GM12874 (cell line): ENCODE measurements at regions not wholly inside any gene's neighbourhood (a gene's known extent, or its start where the extent isn't known, plus 50 kb on each side); places are given as distances from the start of the nearest gene placed in this dataset.

Source experiments
- CTCF ChIP-seq: IDR thresholded peaks from 2 replicates; pipeline ENCODE4 v1.5.1; 2011; ENCODE audit warnings: low read depth, mild to moderate bottlenecking, control low read depth, low read length, moderate library complexity; ENCODE audit not compliant: insufficient read depth

GRCh38 chr5:143976055-143976454 is 164.1 kb downstream of the HMHB1 start:
- no peak for TF ChIP-seq CTCF

DNA sequence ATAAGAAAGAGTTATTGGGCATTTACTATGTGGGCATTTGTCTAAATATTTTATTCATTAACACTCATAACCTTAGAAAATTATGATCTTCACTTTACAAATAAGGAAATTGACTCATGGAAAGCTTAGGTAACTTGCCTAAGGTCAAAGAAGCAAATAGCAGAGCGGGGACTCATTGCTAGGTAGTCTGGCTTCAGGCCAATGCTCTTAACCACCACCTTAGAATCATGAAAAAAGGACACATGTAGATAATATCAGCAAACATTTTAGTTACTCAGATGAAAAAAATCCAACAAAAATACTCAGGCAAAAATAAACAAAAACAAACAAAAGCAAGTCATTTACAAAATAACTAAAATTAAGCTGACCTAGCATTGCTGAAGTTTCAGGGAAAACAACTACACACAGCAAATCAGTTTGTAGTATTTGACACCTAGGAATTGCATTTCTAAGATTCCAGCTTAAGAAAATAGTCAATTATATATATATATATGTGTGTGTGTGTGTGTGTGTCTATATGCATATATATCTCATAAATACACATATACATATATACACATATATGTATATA is 166.0 kb downstream of the HMHB1 start:
- TF ChIP-seq CTCF = no peak

GRCh38 chr5:143979044-143979690 is 167.2 kb downstream of the HMHB1 start:
- no peak for TF ChIP-seq CTCF

GRCh38 chr5:143980506-143980905 is 168.5 kb downstream of the HMHB1 start:
- TF ChIP-seq CTCF = no peak

DNA sequence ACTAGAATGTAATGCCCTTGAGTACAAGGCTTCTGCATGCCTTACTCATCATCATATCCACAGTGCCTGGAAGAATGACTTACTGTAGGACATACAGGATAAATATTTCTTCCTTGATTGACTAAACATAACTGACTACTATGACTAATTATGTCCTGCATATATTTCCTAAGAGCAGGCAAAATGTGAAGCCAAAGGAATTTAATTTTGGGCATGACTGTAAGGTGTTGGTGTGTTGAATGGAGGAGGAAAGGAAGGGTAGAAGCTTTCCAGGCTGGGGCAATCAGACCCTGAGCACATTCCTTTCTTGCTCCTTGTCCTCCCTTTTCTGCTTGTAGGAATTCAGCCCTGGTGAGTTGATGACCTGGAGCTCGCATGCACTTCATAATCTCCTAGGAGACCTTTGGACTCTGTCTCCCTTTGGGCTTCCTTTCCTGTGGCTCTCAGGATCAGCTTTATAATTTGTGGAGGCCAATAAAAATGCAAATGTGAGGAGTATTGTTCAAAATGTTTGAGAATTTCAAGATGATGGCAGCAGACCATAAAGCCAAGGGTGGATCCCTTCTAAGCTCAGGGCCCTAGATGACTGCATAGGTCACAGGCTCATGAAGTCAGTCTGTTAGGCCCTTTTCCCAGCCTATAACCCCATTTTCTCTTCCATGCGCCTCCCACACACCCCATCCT is 174.0 kb downstream of the HMHB1 start:
- TF ChIP-seq CTCF = no peak

DNA sequence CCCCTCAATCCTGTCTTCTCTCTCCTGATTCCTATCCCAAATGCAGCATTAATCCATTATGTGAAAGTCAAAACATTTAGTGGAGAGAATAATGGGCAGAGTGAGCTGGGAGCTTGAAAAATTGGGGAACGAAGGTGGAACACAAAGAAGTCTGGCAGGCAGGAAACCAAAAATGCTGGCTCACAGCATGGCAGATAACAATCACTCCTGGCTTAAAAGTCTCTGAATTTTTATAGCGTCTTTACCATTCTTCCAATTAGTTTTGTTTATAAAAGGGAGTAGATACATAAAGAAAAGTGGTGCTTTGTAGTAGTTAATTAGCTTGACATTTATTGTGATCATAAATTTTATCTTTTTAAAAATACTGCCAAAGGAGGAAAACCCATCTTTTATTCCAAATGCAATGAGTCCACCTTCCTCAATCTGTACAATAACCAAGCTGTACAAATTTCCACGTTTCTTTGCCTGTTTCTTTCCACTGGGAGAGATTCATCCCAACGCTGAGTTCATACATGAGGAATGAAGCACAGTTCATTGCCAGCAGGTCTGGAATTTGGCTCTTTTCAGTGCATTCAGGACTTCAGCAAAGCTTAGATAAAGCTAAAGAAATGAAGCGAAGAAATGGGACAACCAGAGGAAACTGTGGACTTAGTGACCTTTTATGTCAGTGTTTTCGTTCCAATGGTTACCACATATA is 174.7 kb downstream of the HMHB1 start:
- no peak for TF ChIP-seq CTCF

DNA sequence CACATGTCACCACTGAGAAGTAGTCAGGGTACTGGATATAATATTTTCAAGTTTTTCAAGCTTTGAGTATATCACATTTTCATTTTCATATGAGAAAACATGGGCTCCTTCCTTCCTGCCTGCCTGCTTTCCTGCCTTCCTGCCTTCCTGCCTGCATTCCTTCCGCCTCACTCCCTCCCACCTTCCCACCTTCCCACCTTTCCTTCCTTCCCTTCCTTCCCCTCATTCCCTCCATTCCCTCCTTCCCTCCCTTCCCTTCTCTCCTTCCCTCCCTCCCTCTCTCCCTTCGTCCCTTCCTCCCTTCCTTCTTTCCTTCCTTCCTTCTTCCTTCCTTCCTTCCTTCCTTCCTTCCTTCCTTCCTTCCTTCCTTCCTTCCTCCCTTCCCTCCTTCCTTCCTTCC is 175.3 kb downstream of the HMHB1 start:
- TF ChIP-seq CTCF = no peak
